ENCODE measurements at regions not wholly inside any gene's neighbourhood (a gene's known extent, or its start where the extent isn't known, plus 50 kb on each side); places are given as distances from the start of the nearest gene placed in this dataset.
"Not testable (repeated sequence)": the region's sequence is repeated elsewhere in the genome, so short reads cannot be mapped to it uniquely, and the experiment has no call there.

DNA sequence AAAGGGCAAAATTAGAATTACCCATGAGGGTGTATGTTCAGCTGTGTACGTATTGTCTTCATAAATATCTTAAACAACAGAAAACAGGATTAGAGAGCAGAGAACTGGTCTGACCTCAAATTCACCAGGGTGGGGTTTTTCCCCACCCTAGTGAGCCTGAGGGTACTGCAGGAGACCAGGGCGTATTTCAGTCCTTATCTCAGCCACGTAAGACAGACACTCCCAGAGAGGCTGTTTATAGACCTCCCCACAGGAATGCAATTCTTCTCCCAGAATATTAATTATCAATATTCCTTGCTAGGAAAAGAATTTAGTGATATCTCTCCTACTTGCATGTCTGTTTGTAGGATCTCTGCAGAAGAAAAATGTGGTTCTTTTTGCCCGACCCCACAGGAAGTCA is 128.8 kb downstream of the PCDH10 start:
- DNase-seq = not testable (repeated sequence)

DNA sequence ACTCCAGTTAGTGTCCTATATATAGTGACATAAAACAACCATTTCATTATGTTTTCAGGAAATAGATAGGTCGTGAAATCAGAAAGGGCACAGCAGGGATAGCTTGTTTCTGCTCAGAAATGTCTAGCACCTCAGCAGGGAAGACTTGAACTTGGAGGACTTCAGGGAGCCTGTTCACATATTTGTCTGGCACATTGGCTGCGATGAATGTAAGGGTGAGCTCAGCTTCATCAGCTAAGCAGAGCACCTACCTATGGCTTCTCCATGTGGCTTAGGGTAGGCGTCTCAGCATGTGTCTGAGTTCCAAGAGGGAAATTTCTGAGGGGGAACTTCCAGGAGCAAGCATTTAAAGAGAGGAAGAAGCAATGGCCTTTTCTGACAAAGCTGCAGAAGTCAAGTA is 126.2 kb downstream of the PCDH10 start:
- DNase-seq = no peak

DNA sequence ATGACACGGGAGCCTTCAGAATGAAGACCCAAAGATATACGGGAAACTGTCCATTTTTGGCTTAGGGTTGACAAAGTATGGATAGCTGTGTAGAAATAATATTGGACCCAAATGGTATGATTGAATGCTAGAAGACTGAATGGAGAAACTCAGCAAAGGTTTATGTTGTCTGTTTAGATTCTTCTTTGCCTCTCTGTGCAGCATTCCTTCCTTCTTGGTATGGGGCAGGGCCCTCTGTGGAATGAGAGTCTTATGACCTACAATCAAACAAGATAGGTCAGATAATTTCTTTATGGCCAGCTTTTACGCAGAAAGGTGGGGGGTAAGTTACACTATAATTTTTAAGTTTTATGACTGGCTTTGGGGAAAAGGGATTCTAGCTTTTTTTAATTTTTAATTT is 124.3 kb downstream of the PCDH10 start:
- no peak for DNase-seq

DNA sequence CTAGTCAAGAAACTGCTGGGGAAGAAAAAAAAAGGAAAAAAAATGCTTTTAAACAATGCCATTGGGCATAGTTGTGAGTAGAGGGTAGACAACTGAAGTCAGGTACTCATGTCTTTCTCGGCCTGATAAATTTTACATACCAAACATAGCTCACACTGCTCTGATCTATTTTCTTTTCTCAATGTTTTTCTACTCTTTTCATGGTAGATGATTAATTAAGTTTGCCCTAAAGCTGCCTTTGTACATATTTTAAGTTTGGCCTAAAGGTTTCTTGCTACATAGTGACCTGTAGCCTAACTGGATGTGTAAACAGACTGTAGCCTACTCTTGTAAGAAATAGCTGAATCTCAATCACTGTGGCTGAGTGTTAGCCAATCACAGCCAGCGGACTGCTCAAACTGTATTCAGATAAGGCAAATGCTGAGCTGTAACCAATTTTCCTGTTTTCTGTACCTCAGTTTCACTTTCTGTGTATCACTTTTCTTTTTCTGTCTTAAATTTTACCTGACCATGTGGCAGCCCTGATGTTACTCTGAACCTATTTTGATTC is 121.0 kb downstream of the PCDH10 start:
- DNase-seq = no peak

DNA sequence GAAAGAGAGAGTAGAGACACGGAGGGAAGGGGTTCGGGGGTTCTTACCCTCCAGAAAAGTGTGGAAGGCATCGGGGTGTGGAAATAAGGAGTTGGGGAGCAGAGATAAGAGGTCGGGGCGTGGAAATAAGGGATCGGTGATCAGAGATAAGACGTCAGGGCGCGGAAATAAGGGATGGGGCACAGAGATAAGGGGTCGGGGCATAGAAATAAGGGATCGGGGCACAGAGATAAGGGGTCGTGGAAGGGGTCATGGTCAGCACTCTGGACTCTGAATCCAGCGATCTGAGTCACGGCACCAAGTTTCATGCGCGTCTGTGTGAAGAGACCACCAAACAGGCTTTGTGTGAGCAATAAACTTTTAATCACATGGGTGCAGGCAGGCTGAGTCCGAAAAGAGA is 119.1 kb downstream of the PCDH10 start:
- DNase-seq = no peak

DNA sequence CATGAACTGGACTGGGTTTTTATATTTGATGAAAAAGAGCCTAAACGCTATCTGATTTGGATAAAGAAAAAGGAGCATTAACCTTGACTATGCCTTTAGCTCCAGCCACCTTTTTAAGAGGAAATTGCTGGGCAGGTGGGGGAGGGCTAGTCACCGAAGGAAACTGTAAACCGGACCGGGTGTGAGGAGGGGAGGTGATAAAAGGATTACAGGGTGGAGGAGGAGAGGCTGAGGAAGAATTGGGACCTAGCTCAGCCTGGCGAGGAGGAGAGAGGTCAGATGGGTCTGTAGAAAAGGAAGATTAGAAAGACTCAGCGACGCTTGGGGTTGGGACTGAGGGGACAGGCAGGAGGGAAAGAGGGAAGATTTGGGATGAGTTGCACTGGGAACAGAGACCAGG is 118.4 kb downstream of the PCDH10 start:
- not testable (repeated sequence) for DNase-seq

DNA sequence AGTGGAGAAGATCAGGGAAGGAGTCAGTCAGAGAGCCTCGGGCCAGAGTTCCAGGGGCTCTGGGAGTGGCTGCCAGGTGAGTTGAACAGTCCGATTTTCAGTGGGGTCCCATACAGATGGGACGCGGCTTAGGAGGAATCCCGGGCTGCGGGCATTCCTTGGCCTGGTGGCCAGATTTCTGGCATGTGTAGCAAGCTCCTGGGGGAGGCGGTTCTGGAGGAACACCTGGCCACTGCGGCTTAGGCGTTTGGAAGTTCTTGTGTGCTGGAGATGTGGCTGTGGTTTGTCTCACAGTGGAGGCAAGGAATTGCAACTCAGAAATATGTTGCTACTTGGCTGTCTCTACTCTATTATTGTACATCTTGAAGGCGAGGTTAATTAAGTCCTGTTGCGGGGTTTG is 117.9 kb downstream of the PCDH10 start:
- not testable (repeated sequence) for DNase-seq

DNA sequence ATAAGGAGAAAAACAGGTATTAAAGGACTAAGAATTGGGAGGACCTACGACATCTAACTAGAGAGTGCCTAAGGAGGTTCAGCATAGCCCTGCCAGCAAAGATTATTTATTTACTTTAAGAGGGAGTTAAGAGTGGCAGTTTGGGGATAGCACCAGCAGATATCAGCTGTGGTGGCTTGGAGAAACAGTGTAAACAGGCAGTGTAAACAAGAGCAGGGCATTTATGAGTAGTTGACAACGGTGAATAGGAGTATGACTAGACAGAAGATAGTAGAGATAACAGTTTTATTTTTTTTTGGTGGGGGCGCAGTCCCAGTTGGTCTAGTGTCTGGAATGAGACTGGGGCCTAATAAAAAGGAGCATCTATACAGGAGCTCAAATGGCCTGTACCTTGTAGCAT is 115.2 kb downstream of the PCDH10 start:
- DNase-seq = not testable (repeated sequence)

DNA sequence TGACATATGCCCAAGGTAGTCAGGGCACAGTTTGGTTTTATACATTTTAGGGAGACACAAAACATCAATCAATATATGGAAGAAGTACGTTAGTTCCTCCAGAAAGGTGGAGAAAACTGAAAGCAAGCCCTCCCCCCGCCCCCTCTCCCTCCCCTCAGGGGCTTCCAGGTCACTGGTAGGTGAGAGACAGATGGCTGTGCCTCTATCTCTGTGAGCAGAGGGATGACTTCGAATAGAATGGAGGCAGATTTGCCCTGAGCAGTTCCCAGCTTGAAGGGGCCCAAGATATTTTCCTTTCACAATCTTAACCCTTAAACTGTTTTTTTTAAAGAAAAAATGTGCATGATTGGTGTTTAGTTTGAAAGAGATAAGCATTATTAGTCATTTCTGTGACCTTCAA is 114.0 kb downstream of the PCDH10 start:
- DNase-seq = no peak

DNA sequence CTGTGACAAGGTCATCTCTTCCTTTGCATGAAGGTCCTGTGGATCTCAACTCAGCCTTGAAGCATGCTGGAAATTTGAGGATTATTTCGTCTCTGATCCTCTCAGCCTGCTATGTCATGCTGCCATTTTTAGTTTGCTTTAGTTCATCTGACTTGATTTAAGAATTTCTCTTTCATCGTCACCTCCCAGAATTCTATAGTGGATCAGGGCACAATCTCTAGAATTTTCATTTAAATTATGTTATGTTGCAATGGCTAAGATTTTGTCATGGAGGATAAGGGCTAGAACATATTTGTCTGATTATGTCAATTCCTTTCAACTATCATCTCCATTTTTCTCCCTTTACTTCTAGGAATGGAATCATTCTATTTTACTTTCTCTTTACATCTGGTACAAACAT is 98.8 kb downstream of the PCDH10 start:
- no peak for DNase-seq

DNA sequence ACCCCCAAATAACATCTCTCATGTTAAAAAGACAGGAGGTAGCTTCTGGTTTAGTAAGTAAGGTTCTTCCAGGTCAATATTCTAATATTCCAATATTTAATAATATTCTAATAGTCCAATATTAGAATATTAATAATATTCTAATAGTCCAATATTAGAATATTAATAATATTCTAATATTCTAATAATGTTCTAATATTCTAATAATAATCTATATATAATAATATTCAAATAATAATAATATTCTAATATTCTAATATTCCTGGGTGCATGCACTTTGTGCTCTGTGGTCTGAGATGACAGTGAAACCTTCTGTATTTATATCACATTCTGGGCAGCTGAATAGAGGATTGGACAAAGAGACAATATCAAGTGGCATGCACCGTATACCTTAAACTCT is 96.1 kb downstream of the PCDH10 start:
- no peak for DNase-seq
